ENCODE measurements at regions not wholly inside any gene's neighbourhood (a gene's known extent, or its start where the extent isn't known, plus 50 kb on each side); places are given as distances from the start of the nearest gene placed in this dataset.

GRCh38 chr3:30113906-30114305 is 492.5 kb upstream of the TGFBR2 start:
- CTCF ChIA-PET (ENCODE audit: partially characterized antibody): interaction anchor here (0.6 to 4.7 kb wide), 10 partner anchors 11 to 638 kb away, joined by 3 to 32 read pairs (median 4); no protein-coding TSS in a partner anchor
- no peaks in the 10 kb centered on the region for H3K27me3 ChIP-seq (replicated peaks in 1 of 4; ENCODE audit: control insufficient read depth in 3 of 4, extremely low read depth in 1 of 4, insufficient read depth in 3 of 4, low read length in 3 of 4)
- H3K27ac ChIP-seq (ENCODE audit: low read depth, low read length): no peak overlapping the region
- TF ChIP-seq RBBP5 (IDR thresholded peaks at IDR 0.05; ENCODE audit: borderline replicate concordance, low read depth, low read length): no peak

More at GRCh38 chr3:30113906-30114305, 492.5 kb upstream of the TGFBR2 start:
- no peak overlapping the region for H2BK15ac ChIP-seq (ENCODE audit: low read length)
- no peak overlapping the region for H2AK5ac ChIP-seq (ENCODE audit: low read depth, low read length)
- H3K9me3 ChIP-seq (ENCODE audit: insufficient read depth in 2 of 2, low read depth in 1 of 2, low read length in 1 of 2): no peaks in the 10 kb centered on the region
- no peak overlapping the region for H2BK5ac ChIP-seq (ENCODE audit: low read depth, low read length)
- no peak overlapping the region for H3K14ac ChIP-seq (ENCODE audit: insufficient read length)
- no peak overlapping the region for H3K18ac ChIP-seq (ENCODE audit: extremely low read depth, low read length)
- H2BK120ac ChIP-seq (replicated peaks; ENCODE audit: low read depth, low read length): no peak overlapping the region
- 0 out of 2 replicates have a peak, but pooled peaks cover 1% of the 10 kb centered on the region for H3K23me2 ChIP-seq (ENCODE audit: low read depth, low read length)
- no peaks in the 10 kb centered on the region for H3K36me3 ChIP-seq (ENCODE audit: control insufficient read depth in 2 of 4, insufficient read depth in 4 of 4, low read length in 3 of 4)
- WGBS, 2 experiments (ENCODE audit: extremely low coverage in 1 of 2, insufficient coverage in 1 of 2, insufficient read length in 1 of 2, insufficient replicate concordance in 2 of 2, low coverage in 1 of 2, low lambda C conversion rate in 2 of 2, missing lambda C conversion rate in 1 of 2): 89% methylated on average over 3 of the region's 3 CpGs; no CpG with 5 or more reads in 1 of the 2 experiments
- no peak overlapping the region for H3K4me2 ChIP-seq (ENCODE audit: insufficient read depth in 1 of 2, low read depth in 2 of 2, low read length in 2 of 2)
- no peak overlapping the region for H4K5ac ChIP-seq (ENCODE audit: insufficient read length, low read depth, low read length)
- no peak overlapping the region for H3K23ac ChIP-seq (ENCODE audit: insufficient read length)
- POLR2A ChIA-PET (ENCODE audit: partially characterized antibody): no interaction called here
- H3K79me2 ChIP-seq (ENCODE audit: control insufficient read depth in 1 of 2, insufficient read depth in 2 of 2, low read length in 2 of 2): no peaks in the 10 kb centered on the region
- FAIRE-seq (no peak), DNase-seq (ENCODE audit: low read depth in 1 of 2, low spot score in 2 of 2) (no peak)
- H4K91ac ChIP-seq (replicated peaks; ENCODE audit: insufficient read length, low read length): no peak overlapping the region
- no peak overlapping the region for H3K4me3 ChIP-seq (ENCODE audit: extremely low read depth in 1 of 4, insufficient read depth in 2 of 4, low read depth in 3 of 4, low read length in 4 of 4)
- no peak overlapping the region for H2BK12ac ChIP-seq (ENCODE audit: low read depth, low read length)
- H3K56ac ChIP-seq (replicated peaks; ENCODE audit: insufficient read length, low read depth, low read length): no peak overlapping the region
- H3K9ac ChIP-seq (replicated peaks in 1 of 4; ENCODE audit: extremely low read depth in 1 of 4, low read depth in 3 of 4, low read length in 3 of 4): no peak overlapping the region
- no peaks in the 10 kb centered on the region for H4K20me1 ChIP-seq (replicated peaks in 1 of 2; ENCODE audit: control insufficient read depth in 1 of 2, insufficient read depth in 2 of 2, low read length in 2 of 2)
- H3K4ac ChIP-seq (replicated peaks; ENCODE audit: insufficient read length, low read depth, low read length): no peak overlapping the region
- no peak overlapping the region for H2BK20ac ChIP-seq (ENCODE audit: low read length)
- no peaks in the 10 kb centered on the region for H3K79me1 ChIP-seq (ENCODE audit: low read depth, low read length)
- no peak overlapping the region for H2AFZ ChIP-seq (ENCODE audit: low read length)
- H4K8ac ChIP-seq (ENCODE audit: extremely low read depth, insufficient read depth, low read length): no peak overlapping the region
- H3K4me1 ChIP-seq (replicated peaks in 1 of 4; ENCODE audit: control insufficient read depth in 3 of 4, insufficient read depth in 4 of 4, low read length in 3 of 4): no peaks in the 10 kb centered on the region; a peak in 1 of 7 replicates
